Right cardiac atrium (tissue), 5 donors: ENCODE measurements at regions not wholly inside any gene's neighbourhood (a gene's known extent, or its start where the extent isn't known, plus 50 kb on each side); places are given as distances from the start of the nearest gene placed in this dataset.

Source experiments
- ATAC-seq, 2 donors: fragments of 200-7000 bp; cut with Tn5 transposase; one replicate each; pipeline versions ENCODE4 v1.8.0 to v1.9.1; 2020; ENCODE audit warnings: moderate library complexity in 2 of 2, mild to moderate bottlenecking in 1 of 2
- DNase-seq, 3 donors: peaks; one replicate each; pipeline ENCODE4 v3.0.0-alpha.2; 2020
- H3K27ac ChIP-seq: one replicate; pipeline ENCODE4 v1.5.1; 2013; ENCODE audit warnings: mild to moderate bottlenecking, low read length, control low read depth, moderate library complexity
- H3K27me3 ChIP-seq: one replicate; pipeline ENCODE4 v1.6.1; 2013; ENCODE audit not compliant: control insufficient read depth, insufficient read depth
- H3K4me1 ChIP-seq: one replicate; pipeline ENCODE4 v1.6.1; 2013; ENCODE audit warnings: low read length; ENCODE audit not compliant: control insufficient read depth, insufficient read depth
- H3K4me3 ChIP-seq: one replicate; pipeline ENCODE4 v1.5.1; 2013; ENCODE audit warnings: low read length, control low read depth
- H3K9me3 ChIP-seq: one replicate; pipeline ENCODE4 v1.6.1; 2013; ENCODE audit warnings: low read length; ENCODE audit not compliant: control insufficient read depth
- WGBS: extraction: QIAGEN DNeasy Blood & Tissue Kit; methylation state at CpG from one replicate; pipeline ENCODE4 v1.1.7; 2013; 5-methylcytosine and 5-hydroxymethylcytosine counted together
- intact Hi-C, 4 donors: fragments of 100-400 bp; cut with DNase I; formaldehyde crosslinking; loops; one replicate each; pipeline versions ENCODE4 v1.11.0 to v1.14.0; 2022 to 2023
- donor health status: healthy with polysubstance abuse.
- donor health status: DM: no; HTN: yes; CAD: no.
- donor health status: DM: no; HTN: no; CAD: no.
- donor health status: DM: no; HTN: yes; CAD: no; lungs with severe emphysema.
- donor health status: DM: yes; HTN: yes; CAD: no.

GRCh38 chr5:20044460-20044859, 56.5 kb upstream of the CDH18 start:
- Histone ChIP-seq H3K4me1 (no peaks in the 10 kb centered on the region), H3K27me3 (no peaks in the 10 kb centered on the region), H3K27ac (no peak overlapping the region), H3K4me3 (no peak overlapping the region), H3K9me3 (no peaks in the 10 kb centered on the region)
- ATAC-seq (no peak), DNase-seq (no peak)
- intact Hi-C loops, result no loop called here

- Histone ChIP-seq H3K4me3 (no peak overlapping the region), H3K9me3 (no peaks in the 10 kb centered on the region), H3K27me3 (no peaks in the 10 kb centered on the region), H3K27ac (no peak overlapping the region), H3K4me1 (no peaks in the 10 kb centered on the region)
- ATAC-seq (no peak), DNase-seq (no peak)
- WGBS, result 39% methylated on average over 6 of the region's 6 CpGs
- intact Hi-C loops, result no loop called here
Observed at GRCh38 chr5:20041326-20042274, 53.6 kb upstream of the CDH18 start.

GRCh38 chr5:20040901-20041300, 52.9 kb upstream of the CDH18 start:
- Histone ChIP-seq H3K4me1 (no peaks in the 10 kb centered on the region), H3K9me3 (no peaks in the 10 kb centered on the region), H3K27me3 (no peaks in the 10 kb centered on the region), H3K4me3 (no peak overlapping the region), H3K27ac (no peak overlapping the region)
- DNase-seq (no peak), ATAC-seq (no peak)
- WGBS, result 86% methylated on average over 4 of the region's 4 CpGs
- intact Hi-C loops, result no loop called here
